GM23338 (cell line): ENCODE measurements at regions not wholly inside any gene's neighbourhood (a gene's known extent, or its start where the extent isn't known, plus 50 kb on each side); places are given as distances from the start of the nearest gene placed in this dataset.

Source experiments
- ATAC-seq: fragments of 200-7000 bp; cut with Tn5 transposase; 3 replicates; pipeline ENCODE4 v1.9.1; 2020
- DNase-seq: peaks from one replicate; pipeline ENCODE4 v3.0.0-alpha.2; 2015; ENCODE audit warnings: low spot score
- H2AFZ ChIP-seq: fragments of 200-600 bp; sonication (generic); 2 replicates; pipeline ENCODE4 v1.8.0; 2016; ENCODE audit warnings: antibody characterized with exemption, mild to moderate bottlenecking, moderate library complexity
- H3F3A ChIP-seq: fragments of 200-600 bp; sonication (generic); replicated peaks from 2 replicates; pipeline ENCODE4 v1.8.0; 2017; ENCODE audit warnings: antibody characterized with exemption, mixed run types, low read depth
- H3K27ac ChIP-seq: fragments of 200-600 bp; sonication (generic); 2 replicates; pipeline ENCODE4 v1.6.1; 2016; ENCODE audit warnings: low read depth
- H3K27me3 ChIP-seq: fragments of 200-600 bp; sonication (generic); 2 replicates; pipeline ENCODE4 v1.8.0; 2016; ENCODE audit warnings: mild to moderate bottlenecking, mixed run types, moderate library complexity; ENCODE audit not compliant: insufficient read depth
- H3K36me3 ChIP-seq: fragments of 200-600 bp; sonication (generic); 2 replicates; pipeline ENCODE4 v1.8.0; 2016; ENCODE audit warnings: mild to moderate bottlenecking; ENCODE audit not compliant: insufficient read depth
- H3K4me1 ChIP-seq: fragments of 200-600 bp; sonication (generic); 2 replicates; pipeline ENCODE4 v1.8.0; 2016; ENCODE audit warnings: mild to moderate bottlenecking, moderate library complexity; ENCODE audit not compliant: insufficient read depth
- H3K4me2 ChIP-seq: fragments of 200-600 bp; sonication (generic); 2 replicates; pipeline ENCODE4 v1.7.1; 2017; ENCODE audit warnings: mixed run types
- H3K4me3 ChIP-seq: fragments of 200-600 bp; sonication (generic); 2 replicates; pipeline ENCODE4 v1.6.1; 2016; ENCODE audit warnings: mixed run types
- H3K79me2 ChIP-seq: fragments of 200-600 bp; sonication (generic); replicated peaks from 2 replicates; pipeline ENCODE4 v1.8.0; 2017; ENCODE audit warnings: mild to moderate bottlenecking; ENCODE audit not compliant: insufficient read depth
- H3K9me2 ChIP-seq: fragments of 200-600 bp; sonication (generic); 2 replicates; pipeline ENCODE4 v1.8.0; 2017; ENCODE audit not compliant: insufficient read depth
- H4K20me1 ChIP-seq: fragments of 200-600 bp; sonication (generic); replicated peaks from 2 replicates; pipeline ENCODE4 v1.8.0; 2017; ENCODE audit warnings: mild to moderate bottlenecking; ENCODE audit not compliant: insufficient read depth
- H3K27ac Mint-ChIP-seq: 2 replicates; pipeline ENCODE4 v1.8.0; 2020; ENCODE audit warnings: inconsistent platforms, mild to moderate bottlenecking, moderate library complexity, mixed read lengths
- H3K27me3 Mint-ChIP-seq: 3 replicates; pipeline ENCODE4 v1.8.0; 2022; ENCODE audit warnings: low read depth, mild to moderate bottlenecking, moderate library complexity, mixed read lengths, inconsistent platforms; ENCODE audit not compliant: insufficient read depth, poor library complexity
- H3K36me3 Mint-ChIP-seq: 3 replicates; pipeline ENCODE4 v1.8.0; 2021; ENCODE audit warnings: low read depth, mild to moderate bottlenecking, inconsistent platforms, moderate library complexity, mixed read lengths
- H3K4me1 Mint-ChIP-seq: 3 replicates; pipeline ENCODE4 v1.8.0; 2020; ENCODE audit warnings: mild to moderate bottlenecking, inconsistent platforms, mixed read lengths
- H3K4me3 Mint-ChIP-seq: 3 replicates; pipeline ENCODE4 v1.8.0; 2021; ENCODE audit warnings: moderate library complexity, mild to moderate bottlenecking, inconsistent platforms, mixed read lengths
- H3K9me3 Mint-ChIP-seq: 3 replicates; pipeline ENCODE4 v1.8.0; 2020; ENCODE audit warnings: moderate library complexity, mild to moderate bottlenecking, inconsistent platforms, mixed read lengths
- CREB1 ChIP-seq: fragments of 250-450 bp; sonication (Bioruptor Pico); IDR thresholded peaks from 2 replicates; pipeline ENCODE4 v1.5.0; 2020; ENCODE audit warnings: low read depth, mild to moderate bottlenecking, moderate library complexity
- EZH2 ChIP-seq: fragments of 200-600 bp; sonication (generic); IDR thresholded peaks from one replicate; pipeline ENCODE4 v1.8.0; 2017; ENCODE audit warnings: antibody characterized with exemption, mild to moderate bottlenecking, low read depth; ENCODE audit not compliant: unreplicated experiment
- EZH2phosphoT487 ChIP-seq: fragments of 200-600 bp; sonication (generic); IDR thresholded peaks from one replicate; pipeline ENCODE4 v1.8.1; 2018; ENCODE audit warnings: antibody characterized with exemption; ENCODE audit not compliant: unreplicated experiment
- JUNB ChIP-seq: IDR thresholded peaks from one replicate; pipeline ENCODE4 v1.6.1; 2016; ENCODE audit warnings: antibody characterized with exemption; ENCODE audit not compliant: unreplicated experiment
- NANOG ChIP-seq: IDR thresholded peaks from 2 replicates; pipeline ENCODE4 v1.6.1; 2016; ENCODE audit warnings: antibody characterized with exemption, borderline replicate concordance
- POLR2AphosphoS5 ChIP-seq: IDR thresholded peaks from 2 replicates; pipeline ENCODE4 v1.6.1; 2016; ENCODE audit warnings: antibody characterized with exemption, low read depth
- STAT1 ChIP-seq: IDR thresholded peaks from one replicate; pipeline ENCODE4 v1.6.1; 2016; ENCODE audit warnings: antibody characterized with exemption; ENCODE audit not compliant: unreplicated experiment
- ZNF114 ChIP-seq: fragments of 250-450 bp; sonication (Bioruptor Pico); IDR thresholded peaks from 2 replicates; pipeline ENCODE4 v1.5.0; 2020; ENCODE audit warnings: mild to moderate bottlenecking, moderate library complexity
- ZNF331 ChIP-seq: fragments of 250-450 bp; sonication (Bioruptor Pico); IDR thresholded peaks from 2 replicates; pipeline ENCODE4 v1.5.0; 2020; ENCODE audit warnings: low read depth, mild to moderate bottlenecking, moderate library complexity
- TF ChIP-seq, protein P1 (sequence below): IDR thresholded peaks from 2 replicates; pipeline ENCODE4 v1.6.1; 2016; ENCODE audit warnings: antibody characterized with exemption
- TF ChIP-seq, protein P2 (sequence below): IDR thresholded peaks from one replicate; pipeline ENCODE4 v1.6.1; 2018; ENCODE audit warnings: antibody characterized with exemption; ENCODE audit not compliant: unreplicated experiment
- TF ChIP-seq, protein P3 (sequence below), 2 experiments: fragments of 200-600 bp in 1 of 2; sonication (generic) in 1 of 2; conservative IDR thresholded peaks; 2 replicates each; pipeline versions ENCODE4 v1.5.1 to v1.6.1; 2016 to 2017; ENCODE audit warnings: antibody characterized with exemption in 2 of 2, low read depth in 2 of 2, mild to moderate bottlenecking in 2 of 2, moderate library complexity in 1 of 2
- TF ChIP-seq, protein P4 (sequence below): fragments of 250-450 bp; sonication (Bioruptor Pico); IDR thresholded peaks from 2 replicates; pipeline ENCODE4 v1.5.0; 2020; ENCODE audit warnings: mild to moderate bottlenecking, moderate library complexity

DNA sequence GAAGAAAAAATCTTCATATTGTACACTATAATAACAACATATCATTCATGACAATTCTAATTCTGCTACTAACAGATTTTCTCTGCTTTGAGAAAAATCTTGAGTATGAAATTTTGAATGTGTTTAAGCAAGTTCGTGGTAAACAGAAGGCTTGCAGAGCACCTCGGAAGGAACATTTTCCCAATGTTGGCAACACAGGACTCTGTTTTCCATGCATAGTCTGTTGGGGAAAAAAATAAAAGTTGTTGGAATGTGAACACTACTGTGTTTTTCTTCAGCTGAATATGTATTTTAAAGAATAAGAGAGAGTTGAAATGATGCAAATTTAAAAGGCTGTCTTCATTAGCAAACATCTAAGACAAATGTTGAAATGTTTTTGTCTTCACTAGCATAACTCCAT, 54.7 kb upstream of the ANXA10 start:
- no peaks in the 10 kb centered on the region for H3K79me2 ChIP-seq
- TF ChIP-seq POLR2AphosphoS5 (no peak), JUNB (no peak), ZNF114 (no peak), ZNF331 (CRISPR knock-in tag) (no peak), NANOG (no peak), STAT1 (no peak), EZH2phosphoT487 (no peak), EZH2 (no peak), CREB1 (CRISPR knock-in tag) (no peak)
- TF ChIP-seq, protein P1, sequence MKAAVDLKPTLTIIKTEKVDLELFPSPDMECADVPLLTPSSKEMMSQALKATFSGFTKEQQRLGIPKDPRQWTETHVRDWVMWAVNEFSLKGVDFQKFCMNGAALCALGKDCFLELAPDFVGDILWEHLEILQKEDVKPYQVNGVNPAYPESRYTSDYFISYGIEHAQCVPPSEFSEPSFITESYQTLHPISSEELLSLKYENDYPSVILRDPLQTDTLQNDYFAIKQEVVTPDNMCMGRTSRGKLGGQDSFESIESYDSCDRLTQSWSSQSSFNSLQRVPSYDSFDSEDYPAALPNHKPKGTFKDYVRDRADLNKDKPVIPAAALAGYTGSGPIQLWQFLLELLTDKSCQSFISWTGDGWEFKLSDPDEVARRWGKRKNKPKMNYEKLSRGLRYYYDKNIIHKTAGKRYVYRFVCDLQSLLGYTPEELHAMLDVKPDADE, result no peak
- TF ChIP-seq, protein P2, sequence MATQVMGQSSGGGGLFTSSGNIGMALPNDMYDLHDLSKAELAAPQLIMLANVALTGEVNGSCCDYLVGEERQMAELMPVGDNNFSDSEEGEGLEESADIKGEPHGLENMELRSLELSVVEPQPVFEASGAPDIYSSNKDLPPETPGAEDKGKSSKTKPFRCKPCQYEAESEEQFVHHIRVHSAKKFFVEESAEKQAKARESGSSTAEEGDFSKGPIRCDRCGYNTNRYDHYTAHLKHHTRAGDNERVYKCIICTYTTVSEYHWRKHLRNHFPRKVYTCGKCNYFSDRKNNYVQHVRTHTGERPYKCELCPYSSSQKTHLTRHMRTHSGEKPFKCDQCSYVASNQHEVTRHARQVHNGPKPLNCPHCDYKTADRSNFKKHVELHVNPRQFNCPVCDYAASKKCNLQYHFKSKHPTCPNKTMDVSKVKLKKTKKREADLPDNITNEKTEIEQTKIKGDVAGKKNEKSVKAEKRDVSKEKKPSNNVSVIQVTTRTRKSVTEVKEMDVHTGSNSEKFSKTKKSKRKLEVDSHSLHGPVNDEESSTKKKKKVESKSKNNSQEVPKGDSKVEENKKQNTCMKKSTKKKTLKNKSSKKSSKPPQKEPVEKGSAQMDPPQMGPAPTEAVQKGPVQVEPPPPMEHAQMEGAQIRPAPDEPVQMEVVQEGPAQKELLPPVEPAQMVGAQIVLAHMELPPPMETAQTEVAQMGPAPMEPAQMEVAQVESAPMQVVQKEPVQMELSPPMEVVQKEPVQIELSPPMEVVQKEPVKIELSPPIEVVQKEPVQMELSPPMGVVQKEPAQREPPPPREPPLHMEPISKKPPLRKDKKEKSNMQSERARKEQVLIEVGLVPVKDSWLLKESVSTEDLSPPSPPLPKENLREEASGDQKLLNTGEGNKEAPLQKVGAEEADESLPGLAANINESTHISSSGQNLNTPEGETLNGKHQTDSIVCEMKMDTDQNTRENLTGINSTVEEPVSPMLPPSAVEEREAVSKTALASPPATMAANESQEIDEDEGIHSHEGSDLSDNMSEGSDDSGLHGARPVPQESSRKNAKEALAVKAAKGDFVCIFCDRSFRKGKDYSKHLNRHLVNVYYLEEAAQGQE, result no peak
- TF ChIP-seq, protein P3, sequence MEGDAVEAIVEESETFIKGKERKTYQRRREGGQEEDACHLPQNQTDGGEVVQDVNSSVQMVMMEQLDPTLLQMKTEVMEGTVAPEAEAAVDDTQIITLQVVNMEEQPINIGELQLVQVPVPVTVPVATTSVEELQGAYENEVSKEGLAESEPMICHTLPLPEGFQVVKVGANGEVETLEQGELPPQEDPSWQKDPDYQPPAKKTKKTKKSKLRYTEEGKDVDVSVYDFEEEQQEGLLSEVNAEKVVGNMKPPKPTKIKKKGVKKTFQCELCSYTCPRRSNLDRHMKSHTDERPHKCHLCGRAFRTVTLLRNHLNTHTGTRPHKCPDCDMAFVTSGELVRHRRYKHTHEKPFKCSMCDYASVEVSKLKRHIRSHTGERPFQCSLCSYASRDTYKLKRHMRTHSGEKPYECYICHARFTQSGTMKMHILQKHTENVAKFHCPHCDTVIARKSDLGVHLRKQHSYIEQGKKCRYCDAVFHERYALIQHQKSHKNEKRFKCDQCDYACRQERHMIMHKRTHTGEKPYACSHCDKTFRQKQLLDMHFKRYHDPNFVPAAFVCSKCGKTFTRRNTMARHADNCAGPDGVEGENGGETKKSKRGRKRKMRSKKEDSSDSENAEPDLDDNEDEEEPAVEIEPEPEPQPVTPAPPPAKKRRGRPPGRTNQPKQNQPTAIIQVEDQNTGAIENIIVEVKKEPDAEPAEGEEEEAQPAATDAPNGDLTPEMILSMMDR (conservative IDR thresholded peaks at IDR 0.05; ENCODE audit: low read depth in 2 of 2), result no peak
- TF ChIP-seq, protein P4, sequence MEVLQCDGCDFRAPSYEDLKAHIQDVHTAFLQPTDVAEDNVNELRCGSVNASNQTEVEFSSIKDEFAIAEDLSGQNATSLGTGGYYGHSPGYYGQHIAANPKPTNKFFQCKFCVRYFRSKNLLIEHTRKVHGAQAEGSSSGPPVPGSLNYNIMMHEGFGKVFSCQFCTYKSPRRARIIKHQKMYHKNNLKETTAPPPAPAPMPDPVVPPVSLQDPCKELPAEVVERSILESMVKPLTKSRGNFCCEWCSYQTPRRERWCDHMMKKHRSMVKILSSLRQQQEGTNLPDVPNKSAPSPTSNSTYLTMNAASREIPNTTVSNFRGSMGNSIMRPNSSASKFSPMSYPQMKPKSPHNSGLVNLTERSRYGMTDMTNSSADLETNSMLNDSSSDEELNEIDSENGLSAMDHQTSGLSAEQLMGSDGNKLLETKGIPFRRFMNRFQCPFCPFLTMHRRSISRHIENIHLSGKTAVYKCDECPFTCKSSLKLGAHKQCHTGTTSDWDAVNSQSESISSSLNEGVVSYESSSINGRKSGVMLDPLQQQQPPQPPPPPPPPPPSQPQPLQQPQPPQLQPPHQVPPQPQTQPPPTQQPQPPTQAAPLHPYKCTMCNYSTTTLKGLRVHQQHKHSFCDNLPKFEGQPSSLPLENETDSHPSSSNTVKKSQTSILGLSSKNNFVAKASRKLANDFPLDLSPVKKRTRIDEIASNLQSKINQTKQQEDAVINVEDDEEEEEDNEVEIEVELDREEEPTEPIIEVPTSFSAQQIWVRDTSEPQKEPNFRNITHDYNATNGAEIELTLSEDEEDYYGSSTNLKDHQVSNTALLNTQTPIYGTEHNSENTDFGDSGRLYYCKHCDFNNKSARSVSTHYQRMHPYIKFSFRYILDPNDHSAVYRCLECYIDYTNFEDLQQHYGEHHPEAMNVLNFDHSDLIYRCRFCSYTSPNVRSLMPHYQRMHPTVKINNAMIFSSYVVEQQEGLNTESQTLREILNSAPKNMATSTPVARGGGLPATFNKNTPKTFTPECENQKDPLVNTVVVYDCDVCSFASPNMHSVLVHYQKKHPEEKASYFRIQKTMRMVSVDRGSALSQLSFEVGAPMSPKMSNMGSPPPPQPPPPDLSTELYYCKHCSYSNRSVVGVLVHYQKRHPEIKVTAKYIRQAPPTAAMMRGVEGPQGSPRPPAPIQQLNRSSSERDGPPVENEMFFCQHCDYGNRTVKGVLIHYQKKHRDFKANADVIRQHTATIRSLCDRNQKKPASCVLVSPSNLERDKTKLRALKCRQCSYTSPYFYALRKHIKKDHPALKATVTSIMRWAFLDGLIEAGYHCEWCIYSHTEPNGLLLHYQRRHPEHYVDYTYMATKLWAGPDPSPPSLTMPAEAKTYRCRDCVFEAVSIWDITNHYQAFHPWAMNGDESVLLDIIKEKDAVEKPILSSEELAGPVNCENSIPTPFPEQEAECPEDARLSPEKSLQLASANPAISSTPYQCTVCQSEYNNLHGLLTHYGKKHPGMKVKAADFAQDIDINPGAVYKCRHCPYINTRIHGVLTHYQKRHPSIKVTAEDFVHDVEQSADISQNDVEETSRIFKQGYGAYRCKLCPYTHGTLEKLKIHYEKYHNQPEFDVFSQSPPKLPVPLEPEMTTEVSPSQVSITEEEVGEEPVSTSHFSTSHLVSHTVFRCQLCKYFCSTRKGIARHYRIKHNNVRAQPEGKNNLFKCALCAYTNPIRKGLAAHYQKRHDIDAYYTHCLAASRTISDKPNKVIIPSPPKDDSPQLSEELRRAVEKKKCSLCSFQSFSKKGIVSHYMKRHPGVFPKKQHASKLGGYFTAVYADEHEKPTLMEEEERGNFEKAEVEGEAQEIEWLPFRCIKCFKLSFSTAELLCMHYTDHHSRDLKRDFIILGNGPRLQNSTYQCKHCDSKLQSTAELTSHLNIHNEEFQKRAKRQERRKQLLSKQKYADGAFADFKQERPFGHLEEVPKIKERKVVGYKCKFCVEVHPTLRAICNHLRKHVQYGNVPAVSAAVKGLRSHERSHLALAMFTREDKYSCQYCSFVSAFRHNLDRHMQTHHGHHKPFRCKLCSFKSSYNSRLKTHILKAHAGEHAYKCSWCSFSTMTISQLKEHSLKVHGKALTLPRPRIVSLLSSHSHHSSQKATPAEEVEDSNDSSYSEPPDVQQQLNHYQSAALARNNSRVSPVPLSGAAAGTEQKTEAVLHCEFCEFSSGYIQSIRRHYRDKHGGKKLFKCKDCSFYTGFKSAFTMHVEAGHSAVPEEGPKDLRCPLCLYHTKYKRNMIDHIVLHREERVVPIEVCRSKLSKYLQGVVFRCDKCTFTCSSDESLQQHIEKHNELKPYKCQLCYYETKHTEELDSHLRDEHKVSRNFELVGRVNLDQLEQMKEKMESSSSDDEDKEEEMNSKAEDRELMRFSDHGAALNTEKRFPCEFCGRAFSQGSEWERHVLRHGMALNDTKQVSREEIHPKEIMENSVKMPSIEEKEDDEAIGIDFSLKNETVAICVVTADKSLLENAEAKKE (CRISPR knock-in tag), result no peak
- no peak for ATAC-seq

More for the DNA sequence above, 54.7 kb upstream of the ANXA10 start:
- Histone ChIP-seq H4K20me1 (no peaks in the 10 kb centered on the region), H3K4me2 (no peak overlapping the region), H3K4me3 (no peak overlapping the region), H3K4me1 (no peaks in the 10 kb centered on the region), H3K27me3 (no peaks in the 10 kb centered on the region), H2AFZ (no peak overlapping the region), H3F3A (no peaks in the 10 kb centered on the region), H3K27ac (no peak overlapping the region), H3K36me3 (no peaks in the 10 kb centered on the region), H3K9me2 (no peaks in the 10 kb centered on the region)
- Mint-ChIP-seq H3K4me1 (no peaks in the 10 kb centered on the region), H3K9me3 (no peaks in the 10 kb centered on the region), H3K27me3 (no peaks in the 10 kb centered on the region), H3K27ac (no peak overlapping the region), H3K4me3 (no peak overlapping the region), H3K36me3 (no peaks in the 10 kb centered on the region)
- DNase-seq, result no peak
